K562 (cell line): ENCODE measurements at regions not wholly inside any gene's neighbourhood (a gene's known extent, or its start where the extent isn't known, plus 50 kb on each side); places are given as distances from the start of the nearest gene placed in this dataset.

Experiments
- ATAC-seq: fragments of 200-7000 bp; cut with Tn5 transposase; 3 replicates; pipeline ENCODE4 v1.9.1; 2020; ENCODE audit warnings: moderate library complexity
- BruUV-seq: library from RNA; stranded (reverse); fragments of 400-500 nt; replicated peaks from 2 replicates; lab custom pipeline; 2021; lab: Mats Ljungman, UMichigan
- CTCF ChIA-PET: fragments of 300-600 bp; formaldehyde crosslinking; extraction: SDS; loops from one replicate; lab custom pipeline; 2021; ENCODE audit warnings: low intra/inter-chr PET ratio; lab: Yijun Ruan, JAX
- POLR2A ChIA-PET: fragments of 300-600, 350-650 bp; sonication (Branson Sonifier 250); formaldehyde crosslinking; extraction: SDS; loops from one replicate; lab custom pipeline; 2021; ENCODE audit warnings: antibody characterized with exemption, inconsistent platforms; lab: Yijun Ruan, JAX
- DNase-seq, 4 experiments: peaks; one replicate each; pipeline versions ENCODE4 v3.0.0 to v3.0.0-alpha.2; 2011 to 2018; ENCODE audit warnings: low spot score in 3 of 4, mixed read lengths in 3 of 4; ENCODE audit errors: extremely low read depth in 1 of 4
- FAIRE-seq: peaks from 2 replicates; lab custom pipeline; 2011; peaks lifted over from hg19 to GRCh38; lab: Jason Lieb, UNC
- H2AFZ ChIP-seq: 2 replicates; pipeline ENCODE4 v1.6.0; 2011; ENCODE audit warnings: low read depth, low read length, control low read depth, inconsistent platforms
- H3K27ac ChIP-seq: fragments of 200-600 bp; 3 replicates; pipeline ENCODE4 v1.8.0; 2011; ENCODE audit warnings: low read depth, mild to moderate bottlenecking, control low read depth, inconsistent platforms, low read length, moderate library complexity, mixed read lengths; ENCODE audit errors: extremely low read depth
- H3K27me3 ChIP-seq, 2 experiments: fragments of 300-600 bp in 1 of 2; 2 replicates in 1 of 2; 3 replicates in 1 of 2; pipeline versions ENCODE4 v1.6.0 to v1.8.0; 2011; ENCODE audit warnings: inconsistent platforms in 2 of 2, low read length in 2 of 2, mild to moderate bottlenecking in 1 of 2, mixed read lengths in 1 of 2, moderate library complexity in 1 of 2; ENCODE audit not compliant: control insufficient read depth in 2 of 2, insufficient read depth in 2 of 2
- H3K36me3 ChIP-seq: fragments of 300-600 bp; 3 replicates; pipeline ENCODE4 v1.8.0; 2011; ENCODE audit warnings: mild to moderate bottlenecking, low read length, inconsistent platforms; ENCODE audit not compliant: control insufficient read depth, insufficient read depth
- H3K4me1 ChIP-seq, 2 experiments: fragments of 200-600 bp in 1 of 2; replicated peaks in 1 of 2; 2 replicates in 1 of 2; 3 replicates in 1 of 2; pipeline versions ENCODE4 v1.5.1 to v1.8.0; 2011; ENCODE audit warnings: inconsistent platforms in 2 of 2, low read length in 2 of 2, mild to moderate bottlenecking in 1 of 2, mixed read lengths in 1 of 2, moderate library complexity in 1 of 2; ENCODE audit not compliant: control insufficient read depth in 2 of 2, insufficient read depth in 2 of 2
- H3K4me2 ChIP-seq: 2 replicates; pipeline ENCODE4 v1.6.1; 2011; ENCODE audit warnings: low read length, control low read depth, inconsistent platforms, mixed read lengths; ENCODE audit not compliant: insufficient read depth
- H3K4me3 ChIP-seq: fragments of 200-600 bp; sonication (generic), shearing (Covaris generic); 2 replicates; pipeline ENCODE4 v1.5.1; 2016; ENCODE audit warnings: control low read depth, inconsistent platforms
- H3K79me2 ChIP-seq: fragments of 200-600 bp; 3 replicates; pipeline ENCODE4 v1.8.0; 2011; ENCODE audit warnings: low read length, inconsistent platforms; ENCODE audit not compliant: control insufficient read depth, insufficient read depth
- H3K9ac ChIP-seq, 2 experiments: 2 replicates each; pipeline versions ENCODE4 v1.6.0 to v1.6.1; 2011; ENCODE audit warnings: low read depth in 2 of 2, low read length in 2 of 2, control low read depth in 1 of 2, inconsistent platforms in 1 of 2, mild to moderate bottlenecking in 1 of 2, mixed read lengths in 1 of 2; ENCODE audit not compliant: insufficient read depth in 1 of 2
- H3K9me1 ChIP-seq: one replicate; pipeline ENCODE4 v1.6.0; 2011; ENCODE audit warnings: inconsistent platforms, mild to moderate bottlenecking, low read length, moderate library complexity; ENCODE audit not compliant: control insufficient read depth, insufficient read depth
- H3K9me3 ChIP-seq: replicated peaks from 2 replicates; pipeline ENCODE4 v1.5.1; 2011; ENCODE audit warnings: low read depth, low read length, inconsistent platforms; ENCODE audit not compliant: control insufficient read depth, insufficient read depth
- H4K20me1 ChIP-seq: replicated peaks from 2 replicates; pipeline ENCODE4 v1.6.1; 2011; ENCODE audit warnings: low read length, inconsistent platforms, mixed read lengths; ENCODE audit not compliant: control insufficient read depth, insufficient read depth
- CAMTA2 ChIP-seq: fragments of 250-450 bp; sonication (Bioruptor Pico); conservative IDR thresholded peaks from 2 replicates; pipeline ENCODE4 v1.5.1; 2022
- CBX2 ChIP-seq: fragments of 200-600 bp; sonication (generic); IDR thresholded peaks from one replicate; pipeline ENCODE4 v1.6.1; 2012; ENCODE audit warnings: mild to moderate bottlenecking, low read length, inconsistent platforms; ENCODE audit not compliant: insufficient read depth, poor library complexity, severe bottlenecking
- ETV1 ChIP-seq: fragments of 450-650 bp; conservative IDR thresholded peaks from 2 replicates; pipeline ENCODE4 v1.6.1; 2016; ENCODE audit warnings: missing genetic modification characterization, control low read depth, low read depth, missing compliant biosample characterization
- EZH2 ChIP-seq: IDR thresholded peaks from 2 replicates; pipeline ENCODE4 v1.6.1; 2012; ENCODE audit warnings: low read depth, mild to moderate bottlenecking, inconsistent platforms, low read length, borderline replicate concordance
- MAFF ChIP-seq: IDR thresholded peaks from 2 replicates; pipeline ENCODE4 v1.6.1; 2012; ENCODE audit warnings: low read length, improper control_type of control experiment
- MAZ ChIP-seq, 2 experiments: fragments of 450-650 bp in 1 of 2; sonication (generic) in 1 of 2; formaldehyde crosslinking; IDR thresholded peaks in 1 of 2; conservative IDR thresholded peaks in 1 of 2; 2 replicates each; pipeline versions ENCODE4 v1.4.0 to v1.5.0; 2020; ENCODE audit warnings: mild to moderate bottlenecking in 1 of 2, missing genetic modification reagents in 1 of 2
- MCM7 ChIP-seq, 2 experiments: fragments of 450-650 bp; IDR thresholded peaks; 2 replicates each; pipeline ENCODE4 v1.6.1; 2016 to 2018
- NR2C1 ChIP-seq, 2 experiments: fragments of 450-650 bp; IDR thresholded peaks; 2 replicates each; pipeline ENCODE4 v1.6.1; 2017; ENCODE audit warnings: mild to moderate bottlenecking in 2 of 2, antibody characterized with exemption in 1 of 2, inconsistent platforms in 1 of 2, missing compliant biosample characterization in 1 of 2, missing genetic modification characterization in 1 of 2
- OTX1 ChIP-seq: fragments of 450-650 bp; formaldehyde crosslinking; IDR thresholded peaks from 2 replicates; pipeline ENCODE4 v1.4.0; 2022; ENCODE audit warnings: mild to moderate bottlenecking
- RBM39 ChIP-seq: fragments of 200-400 bp; formaldehyde crosslinking; optimal IDR thresholded peaks from 2 replicates; pipeline ENCODE3; 2018; ENCODE audit warnings: low read depth, low read length
- U2AF1 ChIP-seq: fragments of 200-400 bp; formaldehyde crosslinking; optimal IDR thresholded peaks from 2 replicates; pipeline ENCODE3; 2017; ENCODE audit warnings: mild to moderate bottlenecking, low read depth, low read length, moderate library complexity
- ZFP36 ChIP-seq: fragments of 150-350 bp; IDR thresholded peaks from 2 replicates; pipeline ENCODE4 v1.6.1; 2018; ENCODE audit warnings: low read length, low read depth; ENCODE audit not compliant: partially characterized antibody
- ZNF134 ChIP-seq: fragments of 250-450 bp; sonication (Bioruptor Pico); conservative IDR thresholded peaks from 2 replicates; pipeline ENCODE4 v1.4.0; 2020
- ZNF766 ChIP-seq: fragments of 200-800 bp; sonication (Bioruptor generic); conservative IDR thresholded peaks from 2 replicates; pipeline ENCODE4 v1.6.1; 2016; ENCODE audit warnings: missing genetic modification characterization, missing compliant biosample characterization
- WGBS: fragments of 100-300 bp; shearing (Covaris generic); methylation state at CpG from one replicate; pipeline ENCODE4 v1.1.6; 2016; ENCODE audit warnings: low coverage, mixed read lengths; ENCODE audit not compliant: insufficient coverage; ENCODE audit errors: missing lambda C conversion rate; 5-methylcytosine and 5-hydroxymethylcytosine counted together
- in situ Hi-C: fragments of 300-500 bp; cut with MboI; formaldehyde crosslinking; loops from 4 replicates; pipeline ENCODE4 v1.15.0; 2018; ENCODE audit warnings: inconsistent platforms, mixed read lengths
- intact Hi-C: fragments of 100-400 bp; cut with micrococcal nuclease; formaldehyde crosslinking; loops from 2 replicates; pipeline ENCODE4 v1.14.2; 2022
- TF ChIP-seq, protein P1 (sequence below), 2 experiments: fragments of 450-650 bp; IDR thresholded peaks; 2 replicates each; pipeline ENCODE4 v1.6.1; 2016
- TF ChIP-seq, protein P2 (sequence below): sonication (generic); formaldehyde crosslinking; IDR thresholded peaks from 2 replicates; pipeline ENCODE4 v1.8.1; 2023; ENCODE audit warnings: mild to moderate bottlenecking, missing genetic modification reagents, moderate library complexity

DNA sequence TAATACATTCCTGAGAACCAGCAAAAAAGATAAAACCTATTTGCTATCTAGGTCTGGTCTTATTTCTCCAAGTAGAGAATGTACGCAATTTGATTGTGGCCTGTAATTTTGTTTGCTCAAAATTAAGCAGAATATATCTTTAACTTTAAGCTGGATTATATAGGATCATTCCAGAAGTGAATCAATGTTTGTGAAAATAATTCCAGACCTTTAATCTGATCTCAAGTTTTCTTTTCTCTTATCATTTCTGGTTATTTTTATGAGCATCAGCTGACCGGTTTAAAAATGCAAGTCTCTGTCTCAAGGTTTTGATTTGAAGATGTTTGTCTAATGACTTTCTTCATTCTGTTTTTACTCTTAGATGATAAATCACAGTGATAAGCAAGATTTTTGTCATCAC is 997.9 kb upstream of the FLRT2 start (continued):
- TF ChIP-seq OTX1 (CRISPR knock-in tag) (no peak), EZH2 (no peak)
- TF ChIP-seq, protein P1, sequence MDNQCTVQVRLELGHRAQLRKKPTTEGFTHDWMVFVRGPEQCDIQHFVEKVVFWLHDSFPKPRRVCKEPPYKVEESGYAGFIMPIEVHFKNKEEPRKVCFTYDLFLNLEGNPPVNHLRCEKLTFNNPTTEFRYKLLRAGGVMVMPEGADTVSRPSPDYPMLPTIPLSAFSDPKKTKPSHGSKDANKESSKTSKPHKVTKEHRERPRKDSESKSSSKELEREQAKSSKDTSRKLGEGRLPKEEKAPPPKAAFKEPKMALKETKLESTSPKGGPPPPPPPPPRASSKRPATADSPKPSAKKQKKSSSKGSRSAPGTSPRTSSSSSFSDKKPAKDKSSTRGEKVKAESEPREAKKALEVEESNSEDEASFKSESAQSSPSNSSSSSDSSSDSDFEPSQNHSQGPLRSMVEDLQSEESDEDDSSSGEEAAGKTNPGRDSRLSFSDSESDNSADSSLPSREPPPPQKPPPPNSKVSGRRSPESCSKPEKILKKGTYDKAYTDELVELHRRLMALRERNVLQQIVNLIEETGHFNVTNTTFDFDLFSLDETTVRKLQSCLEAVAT (IDR thresholded peaks at IDR 0.05): no peak

DNA sequence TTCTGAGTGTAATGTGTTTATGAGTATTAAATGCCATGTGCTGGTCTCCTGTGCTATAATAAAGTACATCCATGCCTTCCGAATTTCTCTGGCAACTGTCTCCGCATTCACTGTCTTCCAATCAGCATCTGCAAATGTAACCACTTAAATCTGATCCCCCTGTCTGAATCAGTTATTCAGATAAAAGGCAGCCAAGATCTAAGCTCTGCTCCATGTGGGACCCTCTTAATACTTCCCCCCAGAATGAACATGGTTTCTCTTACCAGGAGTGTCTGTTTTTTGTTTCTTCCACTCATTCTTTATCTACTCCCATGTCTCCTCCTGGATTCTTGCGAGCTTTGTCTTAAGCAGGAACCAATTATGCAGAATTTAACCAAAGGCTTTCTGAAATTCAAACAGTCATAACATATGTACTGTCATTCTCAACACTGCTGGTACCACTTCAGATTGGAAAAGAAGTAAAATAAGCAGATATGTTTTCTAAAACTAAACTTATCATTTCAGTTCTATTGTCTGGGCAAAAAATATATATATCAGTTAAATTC is 996.7 kb upstream of the FLRT2 start:
- Histone ChIP-seq H2AFZ (no peak overlapping the region), H3K9me1 (no peaks in the 10 kb centered on the region), H4K20me1 (no peaks in the 10 kb centered on the region), H3K4me2 (no peak overlapping the region), H3K79me2 (no peaks in the 10 kb centered on the region), H3K4me1 (no peaks in the 10 kb centered on the region), H3K9me3 (no peaks in the 10 kb centered on the region), H3K27me3 (no peaks in the 10 kb centered on the region), H3K27ac (no peak overlapping the region), H3K9ac (no peak overlapping the region), H3K36me3 (no peaks in the 10 kb centered on the region), H3K4me3 (no peak overlapping the region)
- TF ChIP-seq MAZ (CRISPR knock-in tag; conservative IDR thresholded peaks at IDR 0.05 in 1 of 2, IDR thresholded peaks at IDR 0.05 in 1 of 2) (no peak), CBX2 (no peak), MAFF (no peak), NR2C1 (IDR thresholded peaks at IDR 0.05) (no peak), NR2C1 (tag; IDR thresholded peaks at IDR 0.05) (no peak), ZNF134 (CRISPR knock-in tag) (no peak), ETV1 (tag) (no peak), MCM7 (IDR thresholded peaks at IDR 0.05) (no peak), ZFP36 (no peak), U2AF1 (no peak), ZNF766 (no peak), RBM39 (no peak), CAMTA2 (CRISPR knock-in tag) (no peak)
- TF ChIP-seq, protein P2, sequence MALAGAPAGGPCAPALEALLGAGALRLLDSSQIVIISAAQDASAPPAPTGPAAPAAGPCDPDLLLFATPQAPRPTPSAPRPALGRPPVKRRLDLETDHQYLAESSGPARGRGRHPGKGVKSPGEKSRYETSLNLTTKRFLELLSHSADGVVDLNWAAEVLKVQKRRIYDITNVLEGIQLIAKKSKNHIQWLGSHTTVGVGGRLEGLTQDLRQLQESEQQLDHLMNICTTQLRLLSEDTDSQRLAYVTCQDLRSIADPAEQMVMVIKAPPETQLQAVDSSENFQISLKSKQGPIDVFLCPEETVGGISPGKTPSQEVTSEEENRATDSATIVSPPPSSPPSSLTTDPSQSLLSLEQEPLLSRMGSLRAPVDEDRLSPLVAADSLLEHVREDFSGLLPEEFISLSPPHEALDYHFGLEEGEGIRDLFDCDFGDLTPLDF (CRISPR knock-in tag): no peak
- DNase-seq (no peak), ATAC-seq (no peak), FAIRE-seq (no peak)
- intact Hi-C loops (no loop called here), in situ Hi-C loops (no loop called here)
- CTCF ChIA-PET: no interaction called here
- WGBS: 3% methylated on average over 3 of the region's 3 CpGs
- BruUV-seq: no TSS peak
- POLR2A ChIA-PET: no interaction called here
